Endothelial cell of umbilical vein (primary cell): ENCODE measurements at regions not wholly inside any gene's neighbourhood (a gene's known extent, or its start where the extent isn't known, plus 50 kb on each side); places are given as distances from the start of the nearest gene placed in this dataset.

Experiments used
- BruUV-seq: library from RNA; stranded (reverse); fragments of 400-500 nt; replicated peaks from 2 replicates; lab custom pipeline; 2021; lab: Mats Ljungman, UMichigan
- CTCF ChIA-PET: fragments of 300-600, 350-600 bp; sonication (Branson Sonifier 250); formaldehyde crosslinking; loops from one replicate; lab custom pipeline; 2021; ENCODE audit warnings: antibody characterized with exemption, inconsistent platforms; lab: Charles Lee
- POLR2A ChIA-PET: fragments of 300-600, 350-600 bp; sonication (Branson Sonifier 250); formaldehyde crosslinking; loops from one replicate; lab custom pipeline; 2021; ENCODE audit warnings: antibody characterized with exemption, inconsistent platforms; lab: Charles Lee
- DNase-seq: peaks from one replicate; pipeline ENCODE4 v3.0.0-alpha.2; 2011; ENCODE audit warnings: low read depth, low spot score
- FAIRE-seq: peaks from 2 replicates; lab custom pipeline; 2011; peaks lifted over from hg19 to GRCh38; lab: Jason Lieb, UNC
- H2AFZ ChIP-seq: 2 replicates; pipeline ENCODE4 v1.6.0; 2012; ENCODE audit warnings: low read depth, low read length, control low read depth, inconsistent platforms
- H3K27ac ChIP-seq: 2 replicates; pipeline ENCODE4 v1.5.1; 2011; ENCODE audit warnings: low read depth, mild to moderate bottlenecking, control low read depth, low read length, moderate library complexity; ENCODE audit not compliant: insufficient read depth
- H3K27me3 ChIP-seq, 2 experiments: 2 replicates each; pipeline versions ENCODE4 v1.6.0 to v1.6.1; 2011; ENCODE audit warnings: low read length in 2 of 2, mixed read lengths in 1 of 2; ENCODE audit not compliant: control insufficient read depth in 2 of 2, insufficient read depth in 2 of 2
- H3K36me3 ChIP-seq, 2 experiments: 2 replicates in 1 of 2; 3 replicates in 1 of 2; pipeline ENCODE4 v1.5.1; 2011; ENCODE audit warnings: low read length in 2 of 2, mild to moderate bottlenecking in 1 of 2, moderate library complexity in 1 of 2; ENCODE audit not compliant: control insufficient read depth in 2 of 2, insufficient read depth in 2 of 2; ENCODE audit errors: extremely low read depth in 1 of 2
- H3K4me1 ChIP-seq: 3 replicates; pipeline ENCODE4 v1.5.1; 2011; ENCODE audit warnings: mild to moderate bottlenecking, low read length; ENCODE audit not compliant: control insufficient read depth, insufficient read depth; ENCODE audit errors: extremely low read depth
- H3K4me2 ChIP-seq: 2 replicates; pipeline ENCODE4 v1.6.1; 2011; ENCODE audit warnings: low read length, control low read depth, mixed read lengths; ENCODE audit not compliant: insufficient read depth
- H3K4me3 ChIP-seq, 3 experiments: fragments of 200-600 bp in 1 of 3; sonication (generic), shearing (Covaris generic) in 1 of 3; replicated peaks in 1 of 3; 2 replicates each; pipeline ENCODE4 v1.5.1; 2011 to 2016; ENCODE audit warnings: control low read depth in 3 of 3, low read length in 3 of 3, mild to moderate bottlenecking in 2 of 3, inconsistent platforms in 1 of 3, low read depth in 1 of 3, moderate library complexity in 1 of 3; ENCODE audit not compliant: insufficient read depth in 1 of 3
- H3K79me2 ChIP-seq: 2 replicates; pipeline ENCODE4 v1.6.0; 2012; ENCODE audit warnings: low read length, inconsistent platforms; ENCODE audit not compliant: control insufficient read depth, insufficient read depth
- H3K9ac ChIP-seq: replicated peaks from 2 replicates; pipeline ENCODE3; 2011; ENCODE audit warnings: low read length, control low read depth; ENCODE audit not compliant: insufficient read depth; ENCODE audit errors: extremely low read depth
- H3K9me1 ChIP-seq: replicated peaks from 3 replicates; pipeline ENCODE4 v1.6.0; 2011; ENCODE audit warnings: mild to moderate bottlenecking, low read length; ENCODE audit not compliant: control insufficient read depth, insufficient read depth; ENCODE audit errors: extremely low read depth
- H3K9me3 ChIP-seq: replicated peaks from 2 replicates; pipeline ENCODE4 v1.5.1; 2012; ENCODE audit warnings: low read length, inconsistent platforms; ENCODE audit not compliant: control insufficient read depth, insufficient read depth
- H4K20me1 ChIP-seq: replicated peaks from 2 replicates; pipeline ENCODE3; 2011; ENCODE audit warnings: mild to moderate bottlenecking, low read length; ENCODE audit not compliant: control insufficient read depth, insufficient read depth; ENCODE audit errors: extremely low read depth
- CTCF ChIP-seq, 2 donors: IDR thresholded peaks; 1 replicate in 1 of 2; 2 replicates in 1 of 2; pipeline ENCODE4 v1.5.1; 2011; ENCODE audit warnings: low read length in 2 of 2, mild to moderate bottlenecking in 2 of 2, moderate library complexity in 2 of 2, control low read depth in 1 of 2, inconsistent platforms in 1 of 2, low read depth in 1 of 2; ENCODE audit not compliant: insufficient read depth in 1 of 2; ENCODE audit errors: extremely low read depth in 1 of 2
- EZH2 ChIP-seq: IDR thresholded peaks from 2 replicates; pipeline ENCODE4 v1.6.1; 2012; ENCODE audit warnings: borderline replicate concordance, low read depth, mild to moderate bottlenecking, moderate library complexity, low read length, inconsistent platforms; ENCODE audit not compliant: severe bottlenecking
- FOS ChIP-seq: IDR thresholded peaks from 2 replicates; pipeline ENCODE4 v1.6.1; 2011; ENCODE audit warnings: mild to moderate bottlenecking, low read length, moderate library complexity, borderline replicate concordance; ENCODE audit not compliant: insufficient read depth
- GATA2 ChIP-seq: IDR thresholded peaks from 2 replicates; pipeline ENCODE4 v1.7.0; 2011; ENCODE audit warnings: low read depth, mild to moderate bottlenecking, moderate library complexity, mixed read lengths, low read length; ENCODE audit not compliant: insufficient read length, insufficient read depth
- JUN ChIP-seq: IDR thresholded peaks from 2 replicates; pipeline ENCODE4 v1.6.1; 2011; ENCODE audit warnings: borderline replicate concordance, low read depth; ENCODE audit not compliant: insufficient read length, insufficient read depth
- MAX ChIP-seq: IDR thresholded peaks from 2 replicates; pipeline ENCODE4 v1.6.1; 2011; ENCODE audit not compliant: insufficient read depth, insufficient read length
- MYC ChIP-seq: IDR thresholded peaks from one replicate; pipeline ENCODE4 v1.6.1; 2011; ENCODE audit warnings: mild to moderate bottlenecking, low read depth, low read length
- POLR2A ChIP-seq: IDR thresholded peaks from 2 replicates; pipeline ENCODE4 v1.6.1; 2012; ENCODE audit warnings: low read depth, mild to moderate bottlenecking, control low read depth, low read length
- POLR2AphosphoS5 ChIP-seq: IDR thresholded peaks from 2 replicates; pipeline ENCODE4 v1.6.1; 2012; ENCODE audit warnings: low read depth, mild to moderate bottlenecking, control low read depth, low read length, moderate library complexity; ENCODE audit not compliant: insufficient read depth
- dilution Hi-C: fragments of 300-500 bp; cut with MboI; formaldehyde crosslinking; loops from one replicate; pipeline ENCODE4 v1.15.0; 2019; ENCODE audit warnings: low sequenced_read_pairs; ENCODE audit not compliant: extremely low pct_ligation_motif_present
- intact Hi-C: fragments of 100-400 bp; cut with micrococcal nuclease; formaldehyde crosslinking; loops from one replicate; pipeline ENCODE4 v1.10.0; 2022

- TF ChIP-seq EZH2, result no peak
- no peak for TF ChIP-seq CTCF (IDR thresholded peaks at IDR 0.05; ENCODE audit: extremely low read depth in 1 of 2, insufficient read depth in 1 of 2, low read depth in 1 of 2, low read length in 2 of 2)
- TF ChIP-seq GATA2, result no peak
- no peak for TF ChIP-seq JUN
- TF ChIP-seq MAX, result no peak
- TF ChIP-seq MYC, result no peak
- no peak for TF ChIP-seq POLR2A
- no peak for TF ChIP-seq FOS
- no peak for TF ChIP-seq POLR2AphosphoS5
- Histone ChIP-seq H3K27me3 (peaks cover 38 to 45% of the 10 kb centered on the region in 2 experiments), H3K36me3 (no peaks in the 10 kb centered on the region), H3K9me3 (no peaks in the 10 kb centered on the region), H3K4me2 (no peak overlapping the region), H3K9ac (no peak overlapping the region), H3K4me1 (no peaks in the 10 kb centered on the region), H3K27ac (no peak overlapping the region), H3K79me2 (no peaks in the 10 kb centered on the region), H3K4me3 (no peak overlapping the region), H3K9me1 (no peaks in the 10 kb centered on the region), H4K20me1 (no peaks in the 10 kb centered on the region), H2AFZ (no peak overlapping the region)
- dilution Hi-C loops (loop anchor here (25.0 kb wide), 1 partner anchor 343 kb away; no protein-coding TSS in a partner anchor), intact Hi-C loops (no loop called here)
- BruUV-seq, result no TSS peak
- POLR2A ChIA-PET, result no interaction called here
- FAIRE-seq, result no peak
- CTCF ChIA-PET, result no interaction called here
- DNase-seq, result no peak
Observed at GRCh38 chr1:94355485-94355980, 62.7 kb upstream of the ABCD3 start.
